ENCODE measurements at regions not wholly inside any gene's neighbourhood (a gene's known extent, or its start where the extent isn't known, plus 50 kb on each side); places are given as distances from the start of the nearest gene placed in this dataset.
A peak's percentile ranks its signal among the peaks of the same experiment; 100 is the strongest.
"Not testable (repeated sequence)": the region's sequence is repeated elsewhere in the genome, so short reads cannot be mapped to it uniquely, and the experiment has no call there.

GRCh38 chrY:12453318-12453717, 247.7 kb upstream of the USP9Y start:
- DNase-seq (ENCODE audit: low spot score) = not testable (repeated sequence)

- no peak for DNase-seq (ENCODE audit: low spot score)
Measured at GRCh38 chrY:12459965-12460364, 241.1 kb upstream of the USP9Y start.

- DNase-seq (ENCODE audit: low spot score) = no peak
Measured at GRCh38 chrY:12464155-12464554, 236.9 kb upstream of the USP9Y start.

GRCh38 chrY:12465706-12466105, 235.3 kb upstream of the USP9Y start:
- DNase-seq (ENCODE audit: low spot score) = no peak

DNA sequence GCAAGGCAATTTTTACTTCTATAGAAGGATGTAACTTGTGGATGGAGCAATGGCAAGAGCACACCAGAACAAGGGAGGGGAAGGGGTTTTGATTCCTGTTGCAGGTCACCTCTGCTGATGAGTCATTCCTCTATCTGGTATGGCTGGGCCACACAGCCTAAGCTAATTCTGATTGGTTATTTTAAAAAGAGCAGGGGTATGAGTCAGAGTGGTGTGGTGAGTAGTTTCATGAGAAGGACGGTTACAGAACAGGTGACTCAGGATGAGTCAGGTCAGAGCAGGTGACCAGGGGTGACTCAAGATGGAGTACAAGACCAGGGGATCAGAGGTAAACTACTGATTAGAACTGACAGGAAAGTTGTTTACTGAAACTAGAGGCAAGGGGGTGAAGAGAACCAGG, 231.9 kb upstream of the USP9Y start:
- DNase-seq (ENCODE audit: low spot score) = no peak

GRCh38 chrY:12474472-12474871, 226.6 kb upstream of the USP9Y start:
- DNase-seq (ENCODE audit: low spot score) = no peak

- peak; percentile 50 for DNase-seq (ENCODE audit: low spot score)
Measured at GRCh38 chrY:12479382-12479781, 221.6 kb upstream of the USP9Y start.

- no peak for DNase-seq (ENCODE audit: low spot score)
Measured at GRCh38 chrY:12483394-12483793, 217.6 kb upstream of the USP9Y start.

DNA sequence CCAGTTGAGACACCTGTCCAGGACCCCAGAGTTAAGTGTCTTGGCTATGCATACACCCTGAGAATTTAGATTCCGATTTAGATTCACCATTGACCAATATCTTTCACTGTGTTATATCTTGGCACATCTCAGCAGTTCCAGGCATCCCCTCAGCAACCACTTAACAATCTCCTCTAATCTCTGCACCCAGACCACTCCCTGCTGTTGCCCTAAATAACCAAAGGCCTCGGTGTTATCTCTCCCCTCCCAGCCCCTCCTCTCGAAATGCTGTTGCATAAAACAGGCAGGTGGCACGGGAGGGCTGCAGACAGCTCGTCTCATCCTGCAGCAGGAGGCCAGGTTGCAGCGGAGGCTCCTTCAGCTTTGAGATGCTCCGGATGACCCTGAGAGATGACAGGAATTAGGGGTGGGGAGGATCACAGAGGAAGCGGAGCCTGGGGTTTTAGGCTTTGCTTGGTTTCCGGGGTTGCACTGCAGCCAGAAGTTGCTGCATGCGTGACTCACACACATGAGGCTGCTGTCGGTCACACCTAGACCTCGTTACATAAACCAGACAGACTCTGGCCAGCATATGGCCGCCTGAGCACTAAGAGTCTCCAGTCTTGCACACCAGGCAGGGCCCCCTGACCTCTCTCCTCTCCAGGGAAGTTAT, 210.3 kb upstream of the USP9Y start:
- DNase-seq (ENCODE audit: low spot score) = peak; percentile 12

DNA sequence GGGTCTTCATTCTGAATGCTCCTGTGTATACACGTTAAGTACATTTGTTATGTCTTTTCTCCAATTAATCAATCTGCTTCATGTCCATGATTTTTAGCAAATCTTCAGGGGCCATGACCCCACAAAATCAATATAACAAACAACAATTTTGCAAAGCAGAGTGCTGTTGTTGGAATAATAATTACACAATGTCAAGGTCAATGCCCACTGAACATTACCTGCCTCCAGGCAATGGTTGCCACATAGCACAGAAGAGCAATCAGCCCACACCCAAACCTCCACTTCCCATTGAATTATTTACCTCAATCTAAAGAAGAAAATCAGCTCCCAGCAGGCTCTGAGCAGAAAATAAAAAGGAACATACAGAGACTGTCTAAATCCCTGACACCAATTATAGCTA, 208.8 kb upstream of the USP9Y start:
- DNase-seq (ENCODE audit: low spot score) = no peak

DNA sequence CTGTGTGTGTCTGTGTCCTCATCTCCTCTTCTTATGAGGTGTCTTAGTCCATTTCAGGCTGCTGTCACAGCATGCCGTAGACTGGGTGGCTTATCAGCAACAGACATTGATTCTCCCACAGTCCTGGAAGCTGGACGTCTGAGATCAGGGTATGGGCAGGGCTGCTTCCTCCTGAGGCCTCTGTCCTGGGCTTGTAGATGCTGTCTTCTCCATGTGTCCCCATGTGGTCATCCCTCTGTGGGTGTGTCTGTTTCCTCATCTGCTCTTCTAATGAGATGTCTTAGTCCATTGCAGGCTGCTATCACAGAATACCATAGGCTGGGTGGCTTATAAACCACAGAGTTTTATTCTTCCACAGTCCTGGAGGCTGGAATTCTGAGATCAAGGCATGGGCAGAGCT, 205.0 kb upstream of the USP9Y start:
- no peak for DNase-seq (ENCODE audit: low spot score)

- no peak for DNase-seq (ENCODE audit: low spot score)
Measured at GRCh38 chrY:12500096-12500495, 200.9 kb upstream of the USP9Y start.

DNA sequence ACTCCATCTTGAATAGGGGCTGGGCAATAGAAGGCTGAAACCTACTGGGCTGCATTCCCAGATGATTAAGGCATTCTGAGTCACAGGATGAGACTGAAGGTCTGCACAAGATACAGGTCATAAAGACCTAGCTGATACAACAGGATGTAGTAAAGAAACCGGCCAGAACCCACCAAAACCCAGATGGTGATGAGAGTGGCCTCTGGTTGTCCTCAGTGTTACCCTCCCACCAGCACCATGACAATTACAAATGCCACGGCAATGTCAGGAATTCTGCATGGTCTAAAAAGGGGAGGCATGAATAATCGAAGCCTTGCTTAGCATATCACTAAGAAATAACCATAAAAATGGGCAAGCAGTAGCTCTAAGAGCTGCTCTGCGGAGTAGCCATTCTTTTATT, 197.0 kb upstream of the USP9Y start:
- DNase-seq (ENCODE audit: low spot score) = not testable (repeated sequence)

GRCh38 chrY:12517338-12517737, 183.7 kb upstream of the USP9Y start:
- DNase-seq (ENCODE audit: low spot score) = no peak

DNA sequence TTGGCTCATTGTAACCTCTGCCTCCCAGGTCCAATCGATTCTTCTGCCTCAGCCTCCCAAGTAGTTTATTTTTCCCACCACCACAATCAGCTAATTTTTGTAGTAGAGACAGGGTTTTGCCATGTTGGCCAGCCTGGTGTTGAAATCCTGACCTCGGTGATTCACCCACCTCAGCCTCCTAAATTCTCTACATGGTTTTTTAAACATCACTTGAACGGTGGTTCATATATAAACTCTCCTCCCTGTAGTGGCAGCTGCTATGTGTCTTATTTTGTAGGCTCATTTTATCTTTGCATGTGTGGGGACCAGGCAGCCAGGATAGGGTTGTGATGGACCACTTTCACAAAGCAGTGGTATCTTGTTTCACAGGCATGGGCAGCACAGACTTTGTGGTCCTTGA, 175.8 kb upstream of the USP9Y start:
- no peak for DNase-seq (ENCODE audit: low spot score)

DNA sequence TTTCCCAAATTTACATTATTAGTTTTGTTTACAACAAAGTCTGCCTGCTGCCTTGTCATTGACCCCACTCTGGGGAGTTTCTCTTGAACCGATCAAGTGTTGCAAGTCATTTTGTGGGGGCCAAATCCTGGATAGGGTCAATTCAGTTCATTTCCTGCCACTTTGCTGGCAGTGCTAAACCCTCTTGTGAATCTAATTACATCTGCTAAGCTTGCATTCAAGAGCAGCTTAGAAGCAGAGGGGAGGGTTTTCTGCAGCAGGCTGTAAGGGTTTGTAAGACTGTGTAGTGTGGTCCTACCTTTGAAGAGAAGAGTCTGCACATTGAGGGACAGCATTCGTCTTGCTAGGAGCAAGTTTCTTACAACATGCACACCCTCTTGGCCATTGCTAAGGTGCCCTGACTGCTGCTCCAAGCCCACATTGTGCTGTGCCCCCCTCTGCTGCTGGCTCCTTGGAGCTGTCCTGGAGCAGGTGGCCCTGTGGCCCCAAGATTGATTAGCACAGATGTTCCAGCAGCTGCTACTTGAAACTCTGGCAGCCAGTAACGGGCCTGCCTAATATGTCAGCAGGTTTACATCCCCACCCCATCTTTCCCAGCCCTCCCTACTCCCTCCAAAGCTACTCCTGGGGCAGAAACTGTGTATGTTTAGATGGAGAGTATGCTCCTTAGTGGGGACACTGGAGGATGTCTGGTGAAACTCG, 174.5 kb upstream of the USP9Y start:
- no peak for DNase-seq (ENCODE audit: low spot score)

DNA sequence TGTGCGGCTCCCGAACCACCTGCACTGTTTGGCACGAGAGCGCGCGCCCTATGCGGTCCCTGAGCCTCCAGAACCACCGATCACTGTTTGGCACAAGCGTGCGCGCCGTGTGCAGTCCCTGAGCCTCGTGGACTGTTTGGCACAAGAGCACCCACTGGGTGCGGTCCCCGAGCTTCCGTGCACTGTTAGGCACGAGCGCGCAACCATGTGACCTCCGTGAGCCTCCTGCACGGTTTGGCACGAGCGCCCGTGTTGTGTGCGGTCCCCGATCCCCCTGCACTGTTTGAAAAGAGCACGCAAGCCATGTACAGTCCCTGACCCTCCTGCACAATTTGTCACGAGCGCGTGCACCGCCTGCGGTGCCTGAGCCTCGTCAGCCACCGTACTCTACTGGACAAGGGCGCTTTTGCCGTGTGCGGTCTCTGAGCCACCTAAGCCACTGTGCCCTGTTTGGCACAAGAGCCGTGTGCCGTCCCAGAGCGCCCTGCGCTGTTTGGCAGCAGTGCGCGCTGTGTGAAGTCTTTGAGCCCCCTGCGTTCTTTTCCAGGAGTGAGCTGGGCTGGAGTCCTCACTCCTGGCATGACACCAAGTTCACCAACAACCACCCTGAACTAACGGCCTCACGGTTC, 163.7 kb upstream of the USP9Y start:
- DNase-seq (ENCODE audit: low spot score) = no peak

GRCh38 chrY:12546746-12547420, 154.1 kb upstream of the USP9Y start:
- no peak for DNase-seq (ENCODE audit: low spot score)

GRCh38 chrY:12552471-12553283, 148.4 kb upstream of the USP9Y start:
- no peak for DNase-seq (ENCODE audit: low spot score)

- DNase-seq (ENCODE audit: low spot score) = no peak
Measured at GRCh38 chrY:12553909-12554308, 147.1 kb upstream of the USP9Y start.

- no peak for DNase-seq (ENCODE audit: low spot score)
Measured at GRCh38 chrY:12555005-12555404, 146.0 kb upstream of the USP9Y start.

DNA sequence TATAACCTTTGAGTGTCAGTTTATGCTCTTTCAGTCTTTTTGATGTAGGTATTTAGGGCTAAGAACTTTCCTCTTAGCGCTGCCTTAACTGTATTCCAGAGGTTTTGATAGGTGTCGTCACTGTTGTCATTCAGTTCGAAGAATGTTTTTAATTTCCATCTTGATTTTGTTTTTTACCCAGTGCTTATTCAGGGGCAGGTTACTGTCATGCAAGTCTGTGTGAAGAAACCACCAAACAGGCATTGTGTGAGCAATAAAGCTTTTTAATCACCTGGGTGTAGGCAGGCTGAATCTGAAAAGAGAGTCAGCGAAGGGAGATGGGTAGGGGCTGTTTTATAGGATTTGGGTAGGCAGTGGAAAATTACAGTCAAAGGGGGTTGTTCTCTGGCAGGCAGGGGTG, 142.0 kb upstream of the USP9Y start:
- DNase-seq (ENCODE audit: low spot score) = no peak
